GM19238 (cell line): ENCODE measurements at regions not wholly inside any gene's neighbourhood (a gene's known extent, or its start where the extent isn't known, plus 50 kb on each side); places are given as distances from the start of the nearest gene placed in this dataset.
"Not testable (repeated sequence)": the region's sequence is repeated elsewhere in the genome, so short reads cannot be mapped to it uniquely, and the experiment has no call there.

Experiments
- DNase-seq: peaks from one replicate; pipeline ENCODE4 v3.0.0; 2011; ENCODE audit warnings: low spot score; ENCODE audit not compliant: insufficient read length

DNA sequence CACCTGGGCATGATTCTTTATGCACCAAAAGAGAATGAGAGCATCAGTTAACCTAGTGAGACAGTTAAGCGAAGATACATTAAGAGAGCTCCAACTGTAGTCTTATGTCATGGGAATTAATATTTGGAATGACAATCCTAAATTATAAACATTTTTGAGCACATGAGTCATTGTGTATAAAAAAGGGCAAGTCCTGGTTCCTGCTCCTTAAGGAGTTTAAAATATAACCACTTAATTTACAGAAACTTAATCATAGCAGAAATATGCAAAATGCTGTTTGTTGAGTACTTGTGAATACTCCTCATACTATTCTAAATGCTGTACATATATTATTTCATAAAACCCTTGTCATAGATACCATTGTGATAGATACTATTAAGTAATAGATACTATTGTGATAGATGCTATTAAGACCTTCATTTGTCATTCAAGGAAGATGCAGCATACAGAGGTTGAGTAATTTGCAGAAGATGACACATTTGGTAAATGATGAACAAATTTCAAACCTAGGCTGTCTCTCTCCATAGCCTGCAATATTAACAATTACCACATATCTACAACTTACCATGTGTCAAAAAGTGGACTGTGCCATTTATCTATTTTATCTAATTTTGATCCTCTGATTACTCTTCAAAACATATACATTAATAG lies 301.0 kb downstream of the TBC1D4 start:
- no peak for DNase-seq

DNA sequence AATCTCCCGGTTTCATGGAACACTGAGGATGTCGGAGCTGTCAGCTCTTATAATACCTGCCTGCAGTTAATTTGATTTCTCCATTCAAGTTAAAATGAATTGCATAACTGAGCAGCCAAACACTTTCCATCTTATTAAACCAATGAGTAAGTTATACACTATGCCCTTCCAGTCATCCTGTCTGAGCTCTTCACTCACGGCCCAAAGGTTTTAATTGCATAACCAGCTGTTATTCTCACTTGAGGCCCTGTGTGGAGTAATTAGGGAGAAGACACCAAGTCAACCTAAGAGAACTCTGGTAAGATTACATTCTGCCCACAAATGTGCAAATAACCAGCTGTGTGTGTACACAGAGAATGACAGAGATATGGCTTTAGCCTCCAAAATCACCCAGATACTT lies 303.5 kb downstream of the TBC1D4 start:
- DNase-seq: no peak

DNA sequence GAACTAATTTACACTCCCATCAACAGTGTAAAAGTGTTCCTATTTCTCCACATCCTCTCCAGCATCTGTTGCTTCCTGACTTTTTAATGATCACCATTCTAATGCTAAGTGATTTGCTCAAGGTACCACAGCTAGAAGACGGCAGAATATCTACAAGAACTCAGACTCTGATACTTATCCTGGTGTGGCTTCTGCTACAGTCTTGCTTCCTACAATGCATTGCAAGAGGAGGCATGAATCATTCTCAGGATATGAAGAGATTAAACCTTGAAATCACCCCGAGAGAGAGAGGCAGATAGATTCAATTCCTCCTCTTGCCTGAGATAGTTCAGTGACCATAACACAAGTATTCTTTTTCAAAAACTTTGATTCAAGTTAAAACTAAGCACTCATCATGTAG lies 306.4 kb downstream of the TBC1D4 start:
- no peak for DNase-seq

DNA sequence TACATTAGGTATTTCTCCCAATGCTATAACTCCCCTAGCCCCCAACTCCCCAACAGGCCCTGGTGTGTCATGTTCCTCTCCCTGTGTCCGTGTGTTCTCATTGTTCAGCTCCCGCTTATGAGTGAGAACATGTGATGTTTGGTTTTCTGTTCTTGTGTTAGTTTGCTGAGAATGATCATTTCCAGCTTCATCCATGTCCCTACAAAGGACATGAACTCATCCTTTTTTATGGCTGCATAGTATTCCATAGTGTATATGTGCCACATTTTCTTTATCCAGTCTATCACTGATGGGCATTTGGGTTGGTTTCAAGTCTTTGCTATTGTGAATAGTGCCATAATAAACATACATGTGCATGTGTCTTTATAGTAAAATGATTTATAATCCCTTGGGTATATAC lies 306.9 kb downstream of the TBC1D4 start:
- not testable (repeated sequence) for DNase-seq

DNA sequence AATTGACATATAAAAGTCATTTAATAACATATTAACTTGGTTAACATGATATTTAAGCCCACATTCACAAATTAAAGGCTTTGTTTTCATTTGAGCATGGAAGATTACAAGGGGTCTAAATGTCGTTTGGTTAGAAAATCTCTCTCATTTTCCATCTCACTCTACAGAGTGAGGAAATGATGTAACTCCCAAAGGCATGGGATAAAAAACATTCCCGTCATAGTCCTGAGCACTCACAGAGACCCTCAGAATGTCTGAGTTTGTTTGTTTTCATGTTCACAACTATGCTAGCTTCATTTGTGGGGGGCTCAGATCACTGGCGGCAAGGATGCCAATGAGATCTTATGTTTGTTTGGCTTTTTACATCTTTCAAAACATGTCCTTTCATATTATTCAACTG lies 307.5 kb downstream of the TBC1D4 start:
- DNase-seq: no peak

DNA sequence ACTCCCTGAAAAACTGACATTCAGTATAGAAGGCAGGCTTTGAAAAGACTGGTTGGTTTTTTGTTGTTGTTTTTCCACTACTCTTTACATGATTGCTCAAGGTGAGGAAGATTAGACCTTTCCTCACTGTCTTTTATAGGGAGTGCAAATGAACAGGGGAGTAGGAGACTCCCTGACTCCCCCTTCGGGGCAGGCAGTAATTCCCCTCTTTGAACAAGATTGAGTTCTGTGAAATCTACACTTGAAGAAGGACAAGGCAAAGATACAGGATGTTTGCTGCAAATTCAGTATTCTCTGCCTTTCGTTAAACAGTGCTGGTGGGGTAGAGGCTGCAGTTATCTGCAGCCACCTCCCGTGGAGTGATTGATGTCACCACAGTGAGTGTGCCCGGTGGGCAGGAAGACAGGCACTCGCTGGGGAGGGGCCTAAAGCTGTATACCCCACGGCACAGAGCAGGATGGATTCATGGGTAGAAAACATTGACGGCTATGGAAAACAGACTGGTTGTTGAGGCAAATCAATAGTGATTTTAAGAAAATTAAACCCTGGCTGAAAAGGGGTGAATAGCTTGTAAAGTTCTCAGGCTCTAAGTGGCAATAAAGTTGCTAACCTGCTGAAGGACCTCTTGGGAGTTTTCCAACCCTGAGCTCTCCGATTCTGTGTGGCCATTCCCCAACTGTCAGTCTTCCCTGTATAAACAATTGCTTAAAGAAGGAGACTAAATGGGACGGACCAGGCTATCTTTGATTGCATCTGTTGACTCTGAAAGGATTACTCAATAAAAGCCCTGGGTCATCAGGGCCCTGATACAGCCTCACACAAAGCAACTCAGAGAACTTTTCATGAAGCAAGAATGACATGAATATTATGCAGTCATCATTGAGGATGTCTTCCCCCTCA lies 308.3 kb downstream of the TBC1D4 start:
- DNase-seq: no peak

DNA sequence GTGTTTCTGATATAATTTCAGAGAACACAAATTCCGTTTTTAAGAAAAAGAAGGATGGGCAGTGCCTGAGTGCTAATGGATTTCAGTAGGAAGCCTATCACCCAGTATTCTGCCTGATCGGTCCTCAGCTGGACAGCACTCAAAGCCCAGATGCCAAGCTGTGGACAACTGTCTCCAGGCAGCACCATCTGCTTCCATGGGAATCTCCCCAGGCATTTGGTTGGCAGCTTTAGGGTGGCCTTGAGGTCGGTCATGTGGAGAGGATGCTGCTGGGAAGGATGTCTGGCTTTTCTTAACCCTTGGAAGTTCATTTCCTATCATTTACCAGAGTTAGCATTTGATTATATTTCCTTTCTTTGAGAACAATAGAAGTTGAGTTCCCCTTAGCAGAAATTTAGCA lies 311.7 kb downstream of the TBC1D4 start:
- DNase-seq: no peak

DNA sequence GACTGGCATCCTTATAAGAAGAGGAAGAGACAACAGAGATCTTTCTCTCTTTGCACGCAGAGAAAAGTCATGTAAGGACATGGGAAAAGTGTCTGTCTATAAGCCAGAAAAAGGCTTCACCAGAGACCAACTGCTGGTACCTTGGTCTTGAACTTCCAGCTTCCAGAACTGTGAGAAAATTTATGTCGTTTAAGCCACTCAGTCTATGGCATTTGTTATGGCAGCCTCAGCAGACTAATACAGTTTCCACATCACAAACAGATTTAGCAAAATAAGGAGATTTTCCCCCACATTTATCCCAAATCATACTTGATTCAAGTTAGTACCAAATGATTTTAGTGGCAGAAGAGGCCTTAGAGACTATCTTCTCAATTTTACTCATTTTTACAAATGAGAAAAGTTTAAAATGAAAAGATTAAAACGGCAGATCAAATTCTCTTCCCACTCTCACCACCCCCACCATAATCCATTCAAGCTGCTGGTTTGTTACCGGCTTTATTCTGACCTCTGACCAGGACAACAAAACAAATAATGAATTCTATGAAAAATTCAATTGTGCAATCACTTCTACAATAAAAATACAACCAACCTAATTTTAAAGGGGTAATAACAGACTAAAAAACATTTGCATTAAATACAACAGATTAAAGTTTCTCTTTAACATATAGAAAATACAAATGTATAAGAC lies 316.3 kb downstream of the TBC1D4 start:
- DNase-seq: no peak

DNA sequence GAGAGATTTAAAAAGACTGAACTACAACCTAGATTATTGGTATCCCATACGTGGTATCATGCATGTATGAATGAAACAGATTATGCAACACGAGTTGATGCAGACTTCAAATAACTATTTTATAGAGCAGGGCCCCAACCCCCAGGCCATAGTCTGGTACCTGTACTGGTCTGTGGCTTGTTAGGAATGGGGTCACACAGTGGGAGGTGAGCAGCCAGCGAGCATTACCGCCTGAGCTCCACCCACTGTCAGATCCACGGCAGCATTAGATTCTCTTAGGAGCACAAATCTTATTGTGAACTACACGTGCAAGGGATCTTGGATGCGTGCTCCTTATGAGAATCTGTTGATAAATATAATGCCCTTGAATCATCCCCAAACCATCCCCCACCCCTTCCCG lies 320.2 kb downstream of the TBC1D4 start:
- no peak for DNase-seq

DNA sequence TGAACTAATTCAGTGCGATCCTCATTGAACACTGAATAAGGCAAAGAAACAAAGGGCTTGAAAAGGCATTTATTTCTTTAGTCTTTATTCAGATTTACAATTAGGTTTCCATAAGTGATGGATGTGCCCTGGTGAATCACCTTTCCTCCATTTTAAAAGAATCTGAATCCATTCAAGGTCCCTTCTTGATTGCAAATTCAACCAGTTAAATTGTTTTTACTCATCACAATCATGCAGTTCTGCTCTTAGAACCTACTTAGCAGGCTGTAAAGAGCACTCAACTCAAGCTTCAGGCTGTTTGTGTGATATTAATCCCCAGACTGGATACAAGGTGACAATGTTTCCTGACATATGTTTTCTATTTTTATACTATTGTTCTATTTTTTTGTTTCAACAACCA lies 321.0 kb downstream of the TBC1D4 start:
- no peak for DNase-seq

DNA sequence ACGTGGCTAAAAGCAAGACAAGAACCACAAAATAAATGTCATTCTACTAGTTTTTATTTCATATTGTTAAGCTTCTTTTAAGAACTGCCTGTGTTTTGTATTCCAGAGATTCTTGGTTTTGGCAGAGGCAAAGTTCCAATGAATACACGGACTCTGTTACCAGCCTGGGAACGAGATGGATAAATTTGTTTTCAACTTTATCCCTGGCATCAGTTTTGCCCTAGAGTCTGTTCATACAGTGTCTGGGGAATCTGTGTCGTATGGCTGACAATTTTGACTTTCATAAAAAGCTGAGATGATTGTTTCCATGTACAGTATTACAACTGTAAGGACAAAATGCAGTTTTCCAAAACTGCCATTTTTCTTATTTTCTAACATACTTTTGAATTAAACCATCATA lies 327.6 kb downstream of the TBC1D4 start:
- DNase-seq: no peak

DNA sequence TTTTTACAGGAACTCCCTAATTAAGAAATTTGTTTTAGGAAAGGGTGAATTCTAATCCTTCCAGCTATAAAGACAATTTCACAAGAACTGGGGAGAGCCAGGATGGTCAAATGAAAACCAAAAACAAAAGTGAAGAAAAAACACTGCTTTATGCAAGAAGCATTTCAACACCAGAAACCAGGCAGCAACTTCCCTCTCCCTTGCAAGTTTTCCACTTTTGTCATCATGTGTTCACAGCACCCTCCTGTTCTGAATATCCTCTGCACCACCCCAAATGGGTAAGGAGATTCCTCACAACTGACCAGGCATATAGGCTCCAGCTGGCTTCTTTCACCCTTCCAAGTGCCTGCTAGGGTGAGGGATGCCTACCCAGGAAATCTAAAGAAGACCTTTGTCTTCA lies 328.1 kb downstream of the TBC1D4 start:
- no peak for DNase-seq

DNA sequence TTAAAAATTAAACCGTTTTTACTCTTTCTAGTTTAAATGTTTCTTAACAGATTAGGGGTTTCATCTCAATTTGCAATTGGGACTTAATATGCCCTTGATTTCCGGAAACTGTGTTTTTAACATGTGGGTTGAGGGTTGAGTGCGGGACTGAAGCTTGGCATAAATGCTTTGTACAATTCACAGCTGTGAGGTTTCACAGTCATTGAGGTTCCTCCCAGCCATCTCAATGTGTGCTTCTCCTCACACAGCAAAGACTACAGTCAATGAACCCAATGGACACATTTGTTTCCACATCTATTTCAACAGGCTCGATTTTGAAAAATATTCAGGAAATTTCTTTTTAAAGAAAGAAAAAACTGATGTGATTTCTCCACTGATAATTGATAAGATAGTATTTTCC lies 328.6 kb downstream of the TBC1D4 start:
- DNase-seq: no peak

DNA sequence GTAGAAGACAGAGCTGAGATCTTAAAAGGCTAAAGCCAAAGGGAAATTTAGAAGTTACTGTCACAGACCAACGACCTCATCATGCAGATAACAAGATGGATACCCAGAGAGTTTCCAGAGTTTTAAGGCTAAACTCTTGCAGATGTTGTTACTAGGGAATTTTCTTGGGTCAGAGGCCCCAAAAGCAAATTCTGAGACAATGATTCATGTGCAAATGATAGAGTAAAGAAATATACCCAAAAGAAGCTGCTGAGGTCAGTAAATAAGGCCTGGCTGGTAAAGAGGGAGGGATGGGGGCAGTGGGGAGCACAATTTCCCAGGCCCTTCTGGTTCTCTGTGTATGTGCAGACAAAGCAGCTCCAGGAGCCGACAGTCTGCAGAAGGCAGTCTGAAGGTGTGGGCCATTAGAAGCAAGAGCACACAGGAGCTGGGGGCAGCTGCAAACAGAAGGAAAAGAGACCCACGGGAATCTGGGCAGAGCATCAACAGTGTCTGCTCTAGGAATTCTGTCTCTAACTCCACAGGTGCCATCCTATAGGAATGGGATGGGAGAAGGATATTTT lies 330.8 kb downstream of the TBC1D4 start:
- no peak for DNase-seq

DNA sequence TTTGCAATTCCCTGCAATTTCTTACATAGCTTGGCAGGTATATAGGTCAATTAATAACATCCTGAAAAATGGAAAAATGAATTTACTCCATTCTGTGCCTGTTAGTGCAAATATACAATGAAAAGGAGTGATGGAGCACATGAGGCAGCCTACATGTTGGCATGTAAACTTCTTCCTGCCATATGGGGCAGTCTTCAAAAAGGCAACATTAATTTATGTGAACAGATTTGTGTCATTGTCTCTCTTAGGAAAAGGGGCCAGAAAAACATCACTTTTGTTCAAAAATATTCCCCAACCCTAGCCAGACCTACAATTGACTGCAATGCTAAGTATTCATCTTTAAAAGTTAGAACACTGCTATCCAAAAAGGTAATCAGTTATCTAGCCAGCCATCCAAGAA lies 332.2 kb downstream of the TBC1D4 start:
- no peak for DNase-seq

DNA sequence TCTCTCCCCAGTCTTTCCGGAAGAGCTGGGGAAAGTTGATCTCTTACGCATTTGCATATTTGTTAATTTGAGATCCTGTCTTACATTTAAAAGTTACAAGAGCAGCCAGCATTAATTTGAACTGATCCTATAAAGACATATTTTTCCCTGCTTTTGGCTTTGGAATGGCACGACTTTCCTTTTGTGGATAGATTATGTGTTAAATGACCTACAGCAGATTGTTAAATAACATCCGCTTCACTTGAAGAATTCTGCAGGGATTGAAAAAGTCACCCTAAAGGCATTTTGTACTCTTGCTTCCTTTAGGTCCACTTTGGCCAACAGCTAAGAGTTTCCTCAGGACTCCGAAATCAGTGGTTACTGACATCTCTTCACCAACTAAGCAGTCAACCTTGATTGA lies 334.0 kb downstream of the TBC1D4 start:
- no peak for DNase-seq

DNA sequence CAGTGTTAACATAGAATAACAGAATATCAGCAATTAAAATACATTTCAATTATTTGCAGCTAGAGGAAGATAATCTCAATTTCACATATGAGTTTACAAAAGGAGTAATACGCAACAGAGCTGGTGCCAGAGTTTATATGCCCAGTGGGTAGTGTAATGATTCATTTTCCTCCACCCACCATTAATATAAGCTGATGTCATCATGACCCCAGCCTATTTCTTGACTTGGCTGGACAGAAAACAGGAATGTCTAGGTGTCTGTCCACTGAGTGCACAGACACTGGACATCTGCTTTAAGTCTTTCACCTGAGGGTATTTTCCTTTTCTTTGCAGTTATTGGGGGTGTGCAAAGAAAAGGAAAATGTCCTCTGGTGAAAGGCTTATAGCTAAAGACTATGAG lies 335.5 kb downstream of the TBC1D4 start:
- no peak for DNase-seq

DNA sequence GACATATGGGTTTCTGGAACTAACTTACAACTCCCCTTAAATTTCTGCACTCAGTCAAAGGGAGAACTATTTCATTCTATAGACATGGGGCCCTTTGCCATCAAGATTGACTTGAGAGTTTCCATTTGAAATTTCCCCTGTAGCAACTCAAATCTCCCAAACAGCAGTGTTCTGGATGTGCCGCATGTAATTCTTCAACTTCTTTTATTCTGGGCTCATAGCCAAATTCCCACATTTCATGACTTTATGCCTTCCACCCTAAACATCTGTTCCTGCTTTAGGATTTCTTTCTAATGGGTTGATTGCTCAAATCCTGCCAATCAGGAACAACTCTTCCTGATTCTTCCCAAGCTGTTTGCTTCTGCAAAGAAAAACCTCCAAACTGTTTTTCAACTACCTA lies 336.0 kb downstream of the TBC1D4 start:
- no peak for DNase-seq

DNA sequence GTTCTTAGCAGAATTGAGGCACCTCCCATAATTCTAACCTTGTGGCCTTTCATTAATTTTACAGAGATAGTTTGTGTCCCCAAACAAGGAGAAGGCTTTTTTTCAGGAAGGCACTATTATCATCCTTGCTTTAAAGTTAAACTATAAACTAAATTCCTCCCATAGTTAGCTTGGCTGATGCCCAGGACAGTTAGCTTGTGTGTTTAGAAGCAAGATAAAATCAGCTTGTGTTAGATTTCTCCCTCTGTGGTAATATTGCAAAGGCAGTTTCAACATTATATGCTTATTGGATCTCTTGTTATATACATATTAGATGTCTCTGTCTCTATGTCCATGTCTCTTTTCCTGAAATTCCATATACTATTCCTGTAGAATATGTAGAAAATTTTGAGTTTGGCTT lies 342.7 kb downstream of the TBC1D4 start:
- DNase-seq: no peak

DNA sequence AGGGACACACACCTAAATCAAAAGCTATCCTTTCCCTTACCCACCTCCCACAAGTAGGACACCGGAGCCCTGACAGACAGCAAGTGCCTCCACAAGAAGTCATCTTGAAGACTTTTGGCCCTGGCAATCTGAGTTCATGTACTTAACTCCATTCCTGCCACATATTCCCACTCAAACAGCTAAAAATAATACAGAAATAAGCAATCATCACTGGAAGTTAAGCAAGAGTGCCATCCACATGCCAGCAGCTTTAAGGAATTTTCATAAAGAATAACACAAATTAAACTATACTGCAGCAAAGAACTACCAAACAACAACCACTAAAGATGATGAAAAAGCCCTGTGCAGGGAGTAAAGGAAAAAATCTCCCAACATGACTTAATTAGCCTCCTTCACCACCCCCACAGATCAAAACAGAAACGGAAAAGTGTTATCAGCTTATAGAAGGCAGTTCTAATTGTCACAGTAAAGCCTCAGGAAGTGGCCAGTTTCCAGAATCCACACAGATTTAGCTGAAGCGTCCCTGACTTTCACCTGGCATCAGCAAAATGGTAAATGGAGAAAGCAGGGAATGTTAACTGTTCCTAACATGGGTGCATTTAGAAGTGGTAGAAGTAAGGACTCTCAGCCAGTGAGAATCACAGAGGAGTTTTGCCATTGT lies 343.9 kb downstream of the TBC1D4 start:
- no peak for DNase-seq

DNA sequence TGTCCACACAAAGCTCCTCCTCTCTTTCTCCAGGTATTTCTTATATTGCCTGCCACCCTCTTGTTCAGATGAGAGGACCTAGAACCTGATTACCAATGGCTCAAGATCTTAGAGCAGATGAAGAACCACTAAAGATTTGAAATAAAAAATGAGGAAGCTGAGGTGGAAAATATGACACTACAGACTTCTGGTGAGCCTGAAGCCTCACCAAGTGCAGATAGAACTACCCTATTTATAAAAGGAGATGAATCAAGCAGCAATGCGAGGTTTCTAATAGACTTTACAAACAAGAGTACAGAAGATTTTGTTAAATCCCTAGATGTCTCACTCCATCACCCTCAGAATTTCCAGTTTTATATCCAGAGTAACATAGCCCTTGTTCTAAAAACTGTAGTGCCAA lies 345.8 kb downstream of the TBC1D4 start:
- no peak for DNase-seq
